Ovary (tissue), 7 donors: ENCODE measurements at regions not wholly inside any gene's neighbourhood (a gene's known extent, or its start where the extent isn't known, plus 50 kb on each side); places are given as distances from the start of the nearest gene placed in this dataset.
"Not testable (repeated sequence)": the region's sequence is repeated elsewhere in the genome, so short reads cannot be mapped to it uniquely, and the experiment has no call there.

ENCODE experiments used
- DNase-seq, 5 donors: peaks; one replicate each; pipeline ENCODE4 v3.0.0-alpha.2; 2019 to 2020
- H3K27ac ChIP-seq, 2 donors: fragments of 200-600 bp; one replicate each; pipeline versions ENCODE4 v1.5.1 to v1.8.0; 2019 to 2022
- H3K27me3 ChIP-seq: fragments of 200-600 bp; one replicate; pipeline ENCODE4 v1.8.0; 2022
- H3K36me3 ChIP-seq: fragments of 200-600 bp; sonication (generic); one replicate; pipeline ENCODE4 v1.5.1; 2019
- H3K4me1 ChIP-seq: one replicate; pipeline ENCODE4 v1.8.1; 2013; ENCODE audit warnings: mild to moderate bottlenecking, moderate library complexity; ENCODE audit not compliant: insufficient read depth
- H3K4me3 ChIP-seq: fragments of 200-600 bp; sonication (generic); one replicate; pipeline ENCODE4 v1.5.1; 2017
- H3K9me3 ChIP-seq, 2 donors: fragments of 200-600 bp in 1 of 2; sonication (generic) in 1 of 2; one replicate each; pipeline versions ENCODE4 v1.5.1 to v1.8.1; 2013 to 2019; ENCODE audit warnings: mild to moderate bottlenecking in 1 of 2, moderate library complexity in 1 of 2
- CTCF ChIP-seq, 3 donors: fragments of 450-650 bp in 2 of 3; fragments of 200-600 bp in 1 of 3; IDR thresholded peaks; one replicate each; pipeline versions ENCODE4 v1.5.1 to v1.8.0; 2016 to 2022; ENCODE audit warnings: antibody characterized with exemption in 3 of 3, mild to moderate bottlenecking in 1 of 3
- EP300 ChIP-seq: sonication (generic); formaldehyde crosslinking; IDR thresholded peaks from one replicate; pipeline ENCODE4 v1.6.1; 2017; ENCODE audit warnings: antibody characterized with exemption
- POLR2A ChIP-seq: fragments of 450-650 bp; IDR thresholded peaks from one replicate; pipeline ENCODE4 v1.6.1; 2017; ENCODE audit warnings: antibody characterized with exemption, mild to moderate bottlenecking, moderate library complexity
- WGBS, 3 donors: extraction: QIAGEN DNeasy Blood & Tissue Kit in 1 of 3; methylation state at CpG; one replicate each; pipeline versions ENCODE4 v1.1.5 to v1.1.7; 2013 to 2017; 5-methylcytosine and 5-hydroxymethylcytosine counted together
- intact Hi-C, 4 donors: fragments of 100-400 bp; cut with DNase I; formaldehyde crosslinking; loops; one replicate each; pipeline versions ENCODE4 v1.11.0 to v1.15.1; 2022 to 2023
- donor health status: DM: no; HTN: no; CAD: no; lungs with moderate emphysema.
- donor health status: DM: no; HTN: no; CAD: no.
- donor health status: Bipolar disorder and iron deficiency.
- donor health status: DM: no; HTN: no; CAD: no.
- donor health status: DM: yes; HTN: yes; CAD: no.

GRCh38 chr6:75020376-75020775, 185.5 kb downstream of the COL12A1 start:
- WGBS, 3 donors, result 5 to 9% (median 7%) methylated on average over 2 of the region's 2 CpGs
- H3K36me3 ChIP-seq, result no peaks in the 10 kb centered on the region
- H3K27me3 ChIP-seq, result no peaks in the 10 kb centered on the region
- no peaks in the 10 kb centered on the region for H3K4me1 ChIP-seq
- intact Hi-C loops, result no loop called here
- H3K27ac ChIP-seq, result no peak overlapping the region
- no peaks in the 10 kb centered on the region for H3K9me3 ChIP-seq
- DNase-seq, result no peak
- TF ChIP-seq EP300, result no peak
- no peak for TF ChIP-seq POLR2A
- TF ChIP-seq CTCF (IDR thresholded peaks at IDR 0.05), result no peak
- H3K4me3 ChIP-seq, result no peak overlapping the region

- Histone ChIP-seq H3K27me3 (no peaks in the 10 kb centered on the region), H3K36me3 (no peaks in the 10 kb centered on the region), H3K4me3 (no peak overlapping the region), H3K9me3 (no peaks in the 10 kb centered on the region), H3K4me1 (no peaks in the 10 kb centered on the region), H3K27ac (no peak overlapping the region)
- intact Hi-C loops, result no loop called here
- no peak for DNase-seq
- TF ChIP-seq EP300, result no peak
- no peak for TF ChIP-seq CTCF (IDR thresholded peaks at IDR 0.05)
- TF ChIP-seq POLR2A, result no peak
- WGBS, 3 donors, result 38 to 54% (median 42%) methylated on average over 2 of the region's 2 CpGs
Observed at GRCh38 chr6:75012018-75012417, 193.8 kb downstream of the COL12A1 start.

DNA sequence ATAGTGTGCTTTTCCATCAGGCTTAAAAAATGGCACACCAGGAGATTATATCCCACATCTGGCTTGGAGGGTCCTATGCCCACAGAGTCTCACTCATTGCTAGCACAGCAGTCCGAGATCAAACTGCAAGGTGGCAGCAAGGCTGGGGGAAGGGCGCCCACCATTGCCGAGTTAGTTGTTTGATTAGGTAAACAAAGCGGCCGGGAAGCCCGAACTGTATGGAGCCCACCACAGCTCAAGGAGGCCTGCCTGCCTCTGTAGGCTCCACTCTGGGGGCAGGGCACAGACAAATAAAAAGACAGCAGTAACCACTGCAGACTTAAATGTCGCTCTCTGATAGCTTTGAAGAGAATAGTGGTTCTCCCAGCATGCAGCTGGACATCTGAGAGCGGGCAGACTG, 201.9 kb downstream of the COL12A1 start:
- WGBS, 3 donors, result 89 to 97% (median 92%) methylated on average over 8 of the region's 8 CpGs
- not testable (repeated sequence) for DNase-seq, H3K4me1 ChIP-seq

GRCh38 chr6:74997646-74998045, 208.2 kb downstream of the COL12A1 start:
- H3K27me3 ChIP-seq, result no peaks in the 10 kb centered on the region
- H3K4me3 ChIP-seq, result no peak overlapping the region
- WGBS, 3 donors, result 89 to 97% (median 97%) methylated on average over 1 of the region's 1 CpG
- no peak for DNase-seq
- TF ChIP-seq POLR2A (no peak), CTCF (IDR thresholded peaks at IDR 0.05) (no peak), EP300 (no peak)
- intact Hi-C loops, result no loop called here
- H3K27ac ChIP-seq, result no peak overlapping the region
- H3K9me3 ChIP-seq, result no peaks in the 10 kb centered on the region
- H3K36me3 ChIP-seq, result no peaks in the 10 kb centered on the region
- no peaks in the 10 kb centered on the region for H3K4me1 ChIP-seq

More for the DNA sequence above, 201.9 kb downstream of the COL12A1 start:
- H3K9me3 ChIP-seq, H3K27me3 ChIP-seq, H3K4me3 ChIP-seq, H3K27ac ChIP-seq, H3K36me3 ChIP-seq, intact Hi-C loops: not testable (repeated sequence)

GRCh38 chr6:74993136-74993535, 212.7 kb downstream of the COL12A1 start:
- H3K27ac ChIP-seq, result no peak overlapping the region
- DNase-seq, result no peak
- no peak for TF ChIP-seq POLR2A
- no peak for TF ChIP-seq CTCF (IDR thresholded peaks at IDR 0.05)
- TF ChIP-seq EP300, result no peak
- no peaks in the 10 kb centered on the region for H3K9me3 ChIP-seq
- H3K4me1 ChIP-seq, result peaks cover 1% of the 10 kb centered on the region
- no peaks in the 10 kb centered on the region for H3K36me3 ChIP-seq
- 49 to 66% (median 64%) methylated on average over 1 of the region's 1 CpG for WGBS, 3 donors
- no peak overlapping the region for H3K4me3 ChIP-seq
- no peaks in the 10 kb centered on the region for H3K27me3 ChIP-seq
- intact Hi-C loops, result loop anchor here in 1 of 4 donors (5.0 kb wide), 1 partner anchor 209 kb away; no protein-coding TSS in a partner anchor
